Ammon's horn (tissue), 1 donor: ENCODE measurements at regions not wholly inside any gene's neighbourhood (a gene's known extent, or its start where the extent isn't known, plus 50 kb on each side); places are given as distances from the start of the nearest gene placed in this dataset.

ENCODE experiments used
- DNase-seq: peaks from one replicate; pipeline ENCODE4 v3.0.0-alpha.2; 2016; ENCODE audit warnings: low spot score

- no peak for DNase-seq
Measured at GRCh38 chr4:46594661-46595060, 204.7 kb upstream of the GABRA2 start.

GRCh38 chr4:46586566-46586965 is 196.6 kb upstream of the GABRA2 start:
- no peak for DNase-seq

- no peak for DNase-seq
Measured at GRCh38 chr4:46581677-46582076, 191.7 kb upstream of the GABRA2 start.

GRCh38 chr4:46554760-46555465 is 165.0 kb upstream of the GABRA2 start:
- peak; percentile 14 for DNase-seq

- no peak for DNase-seq
Measured at GRCh38 chr4:46550471-46550870, 160.5 kb upstream of the GABRA2 start.

- no peak for DNase-seq
Measured at GRCh38 chr4:46549125-46549524, 159.2 kb upstream of the GABRA2 start.

GRCh38 chr4:46524751-46525150 is 134.8 kb upstream of the GABRA2 start:
- DNase-seq = no peak

GRCh38 chr4:46520361-46520760 is 130.4 kb upstream of the GABRA2 start:
- no peak for DNase-seq

- DNase-seq = no peak
Measured at GRCh38 chr4:46515940-46516339, 126.0 kb upstream of the GABRA2 start.

- no peak for DNase-seq
Measured at GRCh38 chr4:46508216-46508615, 118.3 kb upstream of the GABRA2 start.

GRCh38 chr4:46506876-46507275 is 116.9 kb upstream of the GABRA2 start:
- no peak for DNase-seq

GRCh38 chr4:46505131-46505530 is 115.2 kb upstream of the GABRA2 start:
- DNase-seq = no peak

- DNase-seq = no peak
Measured at GRCh38 chr4:46503739-46504138, 113.8 kb upstream of the GABRA2 start.

- DNase-seq = no peak
Measured at GRCh38 chr4:46492394-46492793, 102.5 kb upstream of the GABRA2 start.

- no peak for DNase-seq
Measured at GRCh38 chr4:46491455-46491854, 101.5 kb upstream of the GABRA2 start.

- no peak for DNase-seq
Measured at GRCh38 chr4:46484881-46485280, 95.0 kb upstream of the GABRA2 start.

GRCh38 chr4:46462733-46463132 is 72.8 kb upstream of the GABRA2 start:
- no peak for DNase-seq

GRCh38 chr4:46459308-46459707 is 69.4 kb upstream of the GABRA2 start:
- no peak for DNase-seq

GRCh38 chr4:46450556-46450955 is 60.6 kb upstream of the GABRA2 start:
- DNase-seq = no peak

- DNase-seq = no peak
Measured at GRCh38 chr4:46445710-46446314, 55.9 kb upstream of the GABRA2 start.

- no peak for DNase-seq
Measured at GRCh38 chr4:46444318-46445000, 54.5 kb upstream of the GABRA2 start.

- no peak for DNase-seq
Measured at GRCh38 chr4:46442963-46443362, 53.0 kb upstream of the GABRA2 start.

- no peak for DNase-seq
Measured at GRCh38 chr4:46441136-46441859, 51.4 kb upstream of the GABRA2 start.
